ENCODE measurements at regions not wholly inside any gene's neighbourhood (a gene's known extent, or its start where the extent isn't known, plus 50 kb on each side); places are given as distances from the start of the nearest gene placed in this dataset.

GRCh38 chr11:116059919-116060318 lies 555.7 kb upstream of the CADM1 start:
- TF ChIP-seq CTCF (IDR thresholded peaks at IDR 0.05) = no peak
- TF ChIP-seq EZH2 (IDR thresholded peaks at IDR 0.05) = no peak
